ENCODE measurements at regions not wholly inside any gene's neighbourhood (a gene's known extent, or its start where the extent isn't known, plus 50 kb on each side); places are given as distances from the start of the nearest gene placed in this dataset.

DNA sequence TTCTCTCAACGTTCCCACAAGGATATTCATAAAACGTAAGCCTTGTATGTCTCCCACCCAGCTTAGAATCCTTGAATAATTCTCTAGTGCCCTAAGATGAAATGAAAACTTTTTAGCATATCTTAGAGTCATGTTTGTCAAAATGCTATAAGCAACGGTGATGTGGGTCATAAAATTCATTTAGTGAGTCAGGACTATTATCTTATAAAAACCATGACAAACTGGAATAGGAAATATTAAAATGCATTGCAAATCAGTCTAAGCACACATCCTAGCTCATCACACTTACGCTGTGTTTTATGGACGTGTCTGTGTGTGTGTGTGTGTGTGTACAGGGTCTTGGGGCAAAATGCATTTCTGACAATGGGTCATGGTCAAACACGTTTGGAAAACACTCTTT, 119.9 kb upstream of the ST6GAL2 start:
- Histone ChIP-seq H2BK12ac (ENCODE audit: low read length) (no peak overlapping the region), H4K91ac (ENCODE audit: low read depth, low read length) (no peak overlapping the region), H2BK120ac (ENCODE audit: insufficient read depth, low read length, poor library complexity) (no peak overlapping the region), H3K36me3 (ENCODE audit: control insufficient read depth in 1 of 2, insufficient read depth in 2 of 2, low read length in 2 of 2) (no peaks in the 10 kb centered on the region), H3K4me2 (ENCODE audit: low read length) (no peak overlapping the region), H3K27me3 (ENCODE audit: insufficient read depth, low read length) (no peaks in the 10 kb centered on the region), H3K9ac (ENCODE audit: low read length) (no peak overlapping the region), H3K4me1 (ENCODE audit: control insufficient read depth in 1 of 2, insufficient read depth in 2 of 2, low read length in 2 of 2) (no peaks in the 10 kb centered on the region), H4K12ac (ENCODE audit: low read depth, low read length) (no peak overlapping the region), H3K18ac (ENCODE audit: low read length) (no peak overlapping the region), H2AK5ac (ENCODE audit: low read length) (no peak overlapping the region), H3K79me2 (ENCODE audit: control insufficient read depth, insufficient read depth, low read length, poor library complexity) (no peaks in the 10 kb centered on the region), H4K8ac (ENCODE audit: low read depth, low read length) (no peak overlapping the region), H3K14ac (ENCODE audit: low read length) (no peak overlapping the region), H3K4me3 (ENCODE audit: low read depth, low read length) (no peak overlapping the region), H3K9me3 (ENCODE audit: insufficient read depth, low read depth, low read length) (no peaks in the 10 kb centered on the region), H2AFZ (ENCODE audit: insufficient read depth, low read length, poor library complexity) (no peak overlapping the region), H2BK5ac (ENCODE audit: low read depth, low read length, poor library complexity) (no peak overlapping the region), H3K27ac (ENCODE audit: low read depth, low read length) (no peak overlapping the region), H3K23ac (ENCODE audit: low read length) (no peak overlapping the region), H3K4ac (ENCODE audit: low read depth, low read length) (no peak overlapping the region), H3K79me1 (ENCODE audit: low read length) (no peaks in the 10 kb centered on the region)
- no CpG with 5 or more reads among the region's 6 CpGs for WGBS (ENCODE audit: extremely low coverage, insufficient coverage, insufficient read length)
- no peak for DNase-seq

GRCh38 chr2:107006836-107007235, 120.9 kb upstream of the ST6GAL2 start:
- no peak overlapping the region for H4K91ac ChIP-seq (ENCODE audit: low read depth, low read length)
- no peak overlapping the region for H2BK12ac ChIP-seq (ENCODE audit: low read length)
- H3K23ac ChIP-seq (ENCODE audit: low read length), result no peak overlapping the region
- no peak overlapping the region for H4K8ac ChIP-seq (ENCODE audit: low read depth, low read length)
- no peaks in the 10 kb centered on the region for H3K36me3 ChIP-seq (ENCODE audit: control insufficient read depth in 1 of 2, insufficient read depth in 2 of 2, low read length in 2 of 2)
- DNase-seq, result no peak
- H3K14ac ChIP-seq (ENCODE audit: low read length), result no peak overlapping the region
- H3K4me1 ChIP-seq (ENCODE audit: control insufficient read depth in 1 of 2, insufficient read depth in 2 of 2, low read length in 2 of 2), result no peaks in the 10 kb centered on the region
- H2BK5ac ChIP-seq (ENCODE audit: low read depth, low read length, poor library complexity), result no peak overlapping the region
- no peak overlapping the region for H3K4me3 ChIP-seq (ENCODE audit: low read depth, low read length)
- H2AK5ac ChIP-seq (ENCODE audit: low read length), result no peak overlapping the region
- no CpG with 5 or more reads among the region's 2 CpGs for WGBS (ENCODE audit: extremely low coverage, insufficient coverage, insufficient read length)
- H3K4ac ChIP-seq (ENCODE audit: low read depth, low read length), result no peak overlapping the region
- H3K27ac ChIP-seq (ENCODE audit: low read depth, low read length), result no peak overlapping the region
- no peaks in the 10 kb centered on the region for H3K27me3 ChIP-seq (ENCODE audit: insufficient read depth, low read length)
- no peaks in the 10 kb centered on the region for H3K79me1 ChIP-seq (ENCODE audit: low read length)
- H3K4me2 ChIP-seq (ENCODE audit: low read length), result no peak overlapping the region
- no peak overlapping the region for H2AFZ ChIP-seq (ENCODE audit: insufficient read depth, low read length, poor library complexity)
- H3K79me2 ChIP-seq (ENCODE audit: control insufficient read depth, insufficient read depth, low read length, poor library complexity), result no peaks in the 10 kb centered on the region
- H3K9me3 ChIP-seq (ENCODE audit: insufficient read depth, low read depth, low read length), result no peaks in the 10 kb centered on the region
- H3K9ac ChIP-seq (ENCODE audit: low read length), result no peak overlapping the region
- H4K12ac ChIP-seq (ENCODE audit: low read depth, low read length), result no peak overlapping the region
- no peak overlapping the region for H2BK120ac ChIP-seq (ENCODE audit: insufficient read depth, low read length, poor library complexity)
- H3K18ac ChIP-seq (ENCODE audit: low read length), result no peak overlapping the region

GRCh38 chr2:107007927-107008326, 122.0 kb upstream of the ST6GAL2 start:
- Histone ChIP-seq H3K36me3 (ENCODE audit: control insufficient read depth in 1 of 2, insufficient read depth in 2 of 2, low read length in 2 of 2) (no peaks in the 10 kb centered on the region), H3K4ac (ENCODE audit: low read depth, low read length) (no peak overlapping the region), H2AK5ac (ENCODE audit: low read length) (no peak overlapping the region), H2BK120ac (ENCODE audit: insufficient read depth, low read length, poor library complexity) (no peak overlapping the region), H3K4me2 (ENCODE audit: low read length) (no peak overlapping the region), H3K18ac (ENCODE audit: low read length) (no peak overlapping the region), H2BK12ac (ENCODE audit: low read length) (no peak overlapping the region), H2BK5ac (ENCODE audit: low read depth, low read length, poor library complexity) (no peak overlapping the region), H3K9me3 (ENCODE audit: insufficient read depth, low read depth, low read length) (no peaks in the 10 kb centered on the region), H4K8ac (ENCODE audit: low read depth, low read length) (no peak overlapping the region), H3K27ac (ENCODE audit: low read depth, low read length) (no peak overlapping the region), H3K14ac (ENCODE audit: low read length) (no peak overlapping the region), H3K27me3 (ENCODE audit: insufficient read depth, low read length) (no peaks in the 10 kb centered on the region), H2AFZ (ENCODE audit: insufficient read depth, low read length, poor library complexity) (no peak overlapping the region), H3K4me1 (ENCODE audit: control insufficient read depth in 1 of 2, insufficient read depth in 2 of 2, low read length in 2 of 2) (no peaks in the 10 kb centered on the region), H3K4me3 (ENCODE audit: low read depth, low read length) (no peak overlapping the region), H3K79me2 (ENCODE audit: control insufficient read depth, insufficient read depth, low read length, poor library complexity) (no peaks in the 10 kb centered on the region), H3K79me1 (ENCODE audit: low read length) (no peaks in the 10 kb centered on the region), H4K12ac (ENCODE audit: low read depth, low read length) (no peak overlapping the region), H4K91ac (ENCODE audit: low read depth, low read length) (no peak overlapping the region), H3K23ac (ENCODE audit: low read length) (no peak overlapping the region), H3K9ac (ENCODE audit: low read length) (no peak overlapping the region)
- DNase-seq, result no peak
- no CpG with 5 or more reads among the region's 3 CpGs for WGBS (ENCODE audit: extremely low coverage, insufficient coverage, insufficient read length)

- Histone ChIP-seq H4K8ac (ENCODE audit: low read depth, low read length) (no peak overlapping the region), H3K9me3 (ENCODE audit: insufficient read depth, low read depth, low read length) (no peaks in the 10 kb centered on the region), H3K27me3 (ENCODE audit: insufficient read depth, low read length) (no peaks in the 10 kb centered on the region), H2AK5ac (ENCODE audit: low read length) (no peak overlapping the region), H2BK120ac (ENCODE audit: insufficient read depth, low read length, poor library complexity) (no peak overlapping the region), H3K79me1 (ENCODE audit: low read length) (no peaks in the 10 kb centered on the region), H4K12ac (ENCODE audit: low read depth, low read length) (no peak overlapping the region), H3K27ac (ENCODE audit: low read depth, low read length) (no peak overlapping the region), H3K4me1 (ENCODE audit: control insufficient read depth in 1 of 2, insufficient read depth in 2 of 2, low read length in 2 of 2) (no peaks in the 10 kb centered on the region), H2AFZ (ENCODE audit: insufficient read depth, low read length, poor library complexity) (no peak overlapping the region), H3K4me3 (ENCODE audit: low read depth, low read length) (no peak overlapping the region), H3K18ac (ENCODE audit: low read length) (no peak overlapping the region), H3K4ac (ENCODE audit: low read depth, low read length) (no peak overlapping the region), H3K4me2 (ENCODE audit: low read length) (no peak overlapping the region), H3K9ac (ENCODE audit: low read length) (no peak overlapping the region), H2BK12ac (ENCODE audit: low read length) (no peak overlapping the region), H3K36me3 (ENCODE audit: control insufficient read depth in 1 of 2, insufficient read depth in 2 of 2, low read length in 2 of 2) (no peaks in the 10 kb centered on the region), H3K79me2 (ENCODE audit: control insufficient read depth, insufficient read depth, low read length, poor library complexity) (no peaks in the 10 kb centered on the region), H3K23ac (ENCODE audit: low read length) (no peak overlapping the region), H3K14ac (ENCODE audit: low read length) (no peak overlapping the region), H2BK5ac (ENCODE audit: low read depth, low read length, poor library complexity) (no peak overlapping the region), H4K91ac (ENCODE audit: low read depth, low read length) (no peak overlapping the region)
- WGBS (ENCODE audit: extremely low coverage, insufficient coverage, insufficient read length), result no CpG with 5 or more reads among the region's 3 CpGs
- no peak for DNase-seq
Observed at GRCh38 chr2:107008843-107009242, 122.9 kb upstream of the ST6GAL2 start.

Data from trophoblast cell (in vitro differentiated cells and primary cell).